SU-DHL-6 (cell line): ENCODE measurements at regions not wholly inside any gene's neighbourhood (a gene's known extent, or its start where the extent isn't known, plus 50 kb on each side); places are given as distances from the start of the nearest gene placed in this dataset.

Source experiments
- CTCF ChIP-seq: fragments of 200-600 bp; sonication (generic); IDR thresholded peaks from one replicate; pipeline ENCODE4 v1.5.1; 2017; ENCODE audit warnings: antibody characterized with exemption, mild to moderate bottlenecking, low read length, moderate library complexity; ENCODE audit not compliant: insufficient read depth, poor library complexity, severe bottlenecking
- EZH2phosphoT487 ChIP-seq: fragments of 200-600 bp; sonication (generic), shearing (Covaris generic); conservative IDR thresholded peaks from 2 replicates; pipeline ENCODE4 v1.6.1; 2018; ENCODE audit warnings: mild to moderate bottlenecking, antibody characterized with exemption, low read length, moderate library complexity, mixed read lengths

- TF ChIP-seq CTCF (no peak), EZH2phosphoT487 (no peak)
Observed at GRCh38 chr11:37422511-37422910, 824.5 kb upstream of the RAG2 start.
